IMR-90 (cell line): ENCODE measurements at regions not wholly inside any gene's neighbourhood (a gene's known extent, or its start where the extent isn't known, plus 50 kb on each side); places are given as distances from the start of the nearest gene placed in this dataset.

Experiments used
- ATAC-seq: fragments of 200-7000 bp; cut with Tn5 transposase; 2 replicates; pipeline ENCODE4 v1.9.1; 2020; ENCODE audit warnings: low read depth, mild to moderate bottlenecking, moderate library complexity
- BruUV-seq: library from RNA; stranded (reverse); fragments of 400-500 nt; replicated peaks from 2 replicates; lab custom pipeline; 2021; lab: Mats Ljungman, UMichigan
- CTCF ChIA-PET: fragments of 300-600 bp; formaldehyde crosslinking; extraction: SDS; loops from one replicate; lab custom pipeline; 2021; ENCODE audit warnings: antibody characterized with exemption; lab: Yijun Ruan, JAX
- POLR2A ChIA-PET: fragments of 300-600 bp; sonication (Branson Sonifier 250); formaldehyde crosslinking; loops from one replicate; lab custom pipeline; 2022; ENCODE audit warnings: antibody characterized with exemption; ENCODE audit not compliant: unreplicated experiment; lab: Charles Lee
- DNase-seq: peaks from one replicate; pipeline ENCODE4 v3.0.0; 2013
- H2AFZ ChIP-seq: replicated peaks from 2 replicates; pipeline ENCODE3; 2013; ENCODE audit warnings: low read length, mild to moderate bottlenecking; ENCODE audit not compliant: poor library complexity
- H2AK5ac ChIP-seq: 2 replicates; pipeline ENCODE4 v1.6.1; 2013; ENCODE audit warnings: low read depth, low read length, inconsistent platforms
- H2AK9ac ChIP-seq: replicated peaks from 2 replicates; pipeline ENCODE3; 2013; ENCODE audit warnings: mild to moderate bottlenecking, low read depth, low read length, moderate library complexity; ENCODE audit not compliant: poor library complexity
- H2BK120ac ChIP-seq: 2 replicates; pipeline ENCODE4 v1.6.1; 2013; ENCODE audit warnings: low read depth, low read length, inconsistent platforms
- H2BK15ac ChIP-seq: 3 replicates; pipeline ENCODE4 v1.6.1; 2013; ENCODE audit warnings: low read depth, low read length, inconsistent platforms
- H2BK20ac ChIP-seq: 2 replicates; pipeline ENCODE4 v1.6.1; 2013; ENCODE audit warnings: low read depth, mild to moderate bottlenecking, inconsistent platforms, low read length, moderate library complexity
- H2BK5ac ChIP-seq: 2 replicates; pipeline ENCODE4 v1.6.1; 2013; ENCODE audit warnings: mild to moderate bottlenecking, low read depth, low read length, inconsistent platforms; ENCODE audit not compliant: poor library complexity, severe bottlenecking
- H3K14ac ChIP-seq: replicated peaks from 2 replicates; pipeline ENCODE4 v1.6.1; 2013; ENCODE audit warnings: low read depth, low read length, inconsistent platforms
- H3K18ac ChIP-seq: 2 replicates; pipeline ENCODE4 v1.6.1; 2013; ENCODE audit warnings: low read depth, low read length, control low read depth
- H3K23ac ChIP-seq: 2 replicates; pipeline ENCODE4 v1.6.1; 2013; ENCODE audit warnings: low read depth, low read length, inconsistent platforms
- H3K27ac ChIP-seq: 2 replicates; pipeline ENCODE4 v1.5.1; 2013; ENCODE audit warnings: mild to moderate bottlenecking, control low read depth, low read length; ENCODE audit not compliant: insufficient read depth
- H3K27me3 ChIP-seq: 2 replicates; pipeline ENCODE4 v1.6.1; 2013; ENCODE audit warnings: low read length; ENCODE audit not compliant: control insufficient read depth, insufficient read depth
- H3K36me3 ChIP-seq: 2 replicates; pipeline ENCODE4 v1.6.1; 2013; ENCODE audit warnings: low read length, mixed read lengths; ENCODE audit not compliant: control insufficient read depth, insufficient read depth
- H3K4ac ChIP-seq: 2 replicates; pipeline ENCODE4 v1.6.1; 2013; ENCODE audit warnings: low read depth, low read length, inconsistent platforms
- H3K4me1 ChIP-seq: 2 replicates; pipeline ENCODE4 v1.6.1; 2013; ENCODE audit warnings: low read length, mixed read lengths; ENCODE audit not compliant: control insufficient read depth, insufficient read depth
- H3K4me2 ChIP-seq: 2 replicates; pipeline ENCODE4 v1.6.1; 2013; ENCODE audit warnings: low read depth, mild to moderate bottlenecking, control low read depth, low read length, moderate library complexity
- H3K4me3 ChIP-seq: 2 replicates; pipeline ENCODE4 v1.5.1; 2013; ENCODE audit warnings: low read depth, mild to moderate bottlenecking, control low read depth, low read length, moderate library complexity; ENCODE audit not compliant: insufficient read depth
- H3K56ac ChIP-seq: 2 replicates; pipeline ENCODE4 v1.6.1; 2013; ENCODE audit warnings: low read length, inconsistent platforms; ENCODE audit not compliant: insufficient read depth; ENCODE audit errors: extremely low read depth
- H3K79me1 ChIP-seq, 2 experiments: 2 replicates each; pipeline ENCODE4 v1.6.1; 2013; ENCODE audit warnings: low read length in 2 of 2, inconsistent platforms in 1 of 2, low read depth in 1 of 2
- H3K9ac ChIP-seq: 2 replicates; pipeline ENCODE4 v1.6.1; 2013; ENCODE audit warnings: low read depth, low read length, control low read depth
- H3K9me1 ChIP-seq: 2 replicates; pipeline ENCODE4 v1.6.1; 2013; ENCODE audit warnings: low read length, inconsistent platforms; ENCODE audit not compliant: insufficient read depth
- H3K9me3 ChIP-seq: 2 replicates; pipeline ENCODE4 v1.6.1; 2013; ENCODE audit warnings: low read length; ENCODE audit not compliant: control insufficient read depth, insufficient read depth
- H4K20me1 ChIP-seq: 2 replicates; pipeline ENCODE4 v1.6.1; 2013; ENCODE audit warnings: low read length, inconsistent platforms; ENCODE audit not compliant: insufficient read depth
- H4K5ac ChIP-seq: 2 replicates; pipeline ENCODE4 v1.6.1; 2013; ENCODE audit warnings: mild to moderate bottlenecking, low read depth, low read length, control low read depth
- H4K8ac ChIP-seq, 2 experiments: 2 replicates each; pipeline ENCODE4 v1.6.1; 2013; ENCODE audit warnings: low read depth in 2 of 2, low read length in 2 of 2, control low read depth in 1 of 2, inconsistent platforms in 1 of 2
- H4K91ac ChIP-seq: 2 replicates; pipeline ENCODE4 v1.6.1; 2013; ENCODE audit warnings: low read depth, low read length, inconsistent platforms; ENCODE audit not compliant: insufficient read depth
- BHLHE40 ChIP-seq: fragments of 150-350 bp; IDR thresholded peaks from 2 replicates; pipeline ENCODE4 v1.6.1; 2016; ENCODE audit warnings: mild to moderate bottlenecking, low read depth, low read length
- CTCF ChIP-seq: conservative IDR thresholded peaks from 2 replicates; pipeline ENCODE4 v1.5.1; 2012; ENCODE audit warnings: mild to moderate bottlenecking, low read depth, low read length, improper control_type of control experiment
- FOS ChIP-seq: fragments of 150-350 bp; IDR thresholded peaks from 2 replicates; pipeline ENCODE4 v1.6.1; 2016; ENCODE audit warnings: low read depth, low read length
- POLR2A ChIP-seq: IDR thresholded peaks from 2 replicates; pipeline ENCODE4 v1.6.1; 2012; ENCODE audit warnings: mild to moderate bottlenecking, low read depth, low read length
- RCOR1 ChIP-seq: IDR thresholded peaks from 2 replicates; pipeline ENCODE4 v1.6.1; 2012; ENCODE audit warnings: mild to moderate bottlenecking, low read length, improper control_type of control experiment; ENCODE audit not compliant: insufficient replicate concordance
- SMC3 ChIP-seq: fragments of 150-350 bp; IDR thresholded peaks from 2 replicates; pipeline ENCODE4 v1.6.1; 2016; ENCODE audit warnings: low read depth, mild to moderate bottlenecking, antibody characterized with exemption, low read length, moderate library complexity
- USF2 ChIP-seq: fragments of 150-350 bp; IDR thresholded peaks from 2 replicates; pipeline ENCODE4 v1.6.1; 2017; ENCODE audit warnings: mild to moderate bottlenecking, antibody characterized with exemption, low read length, low read depth
- WGBS, 2 experiments: methylation state at CpG; one replicate each; pipeline versions ENCODE4 v1.1.5 to v1.1.7; 2013; ENCODE audit warnings: missing lambda C conversion rate in 2 of 2; ENCODE audit not compliant: insufficient read length in 1 of 2; ENCODE audit errors: extremely low coverage in 2 of 2; 5-methylcytosine and 5-hydroxymethylcytosine counted together
- dilution Hi-C: fragments of 300-500 bp; cut with HindIII; formaldehyde crosslinking; loops from one replicate; pipeline ENCODE4 v1.14.3; 2018; ENCODE audit warnings: low sequenced_read_pairs; ENCODE audit not compliant: unreplicated experiment
- in situ Hi-C: fragments of 300-500 bp; cut with MboI; formaldehyde crosslinking; loops from 3 replicates; pipeline ENCODE4 v1.14.3; 2019; ENCODE audit warnings: low sequenced_read_pairs, inconsistent platforms, mixed read lengths
- intact Hi-C: fragments of 100-400 bp; cut with micrococcal nuclease; formaldehyde crosslinking; loops from 2 replicates; pipeline ENCODE4 v1.10.0; 2022

GRCh38 chr9:90022474-90022873 lies 417.7 kb downstream of the GADD45G start:
- dilution Hi-C loops = no loop called here
- TF ChIP-seq BHLHE40 (no peak), USF2 (no peak), CTCF (no peak), POLR2A (no peak), RCOR1 (no peak), FOS (no peak), SMC3 (no peak)
- Histone ChIP-seq H3K9ac (no peak overlapping the region), H4K91ac (no peak overlapping the region), H2BK5ac (no peak overlapping the region), H3K18ac (no peak overlapping the region), H2BK20ac (no peak overlapping the region), H3K79me1 (no peaks in the 10 kb centered on the region), H2AFZ (no peak overlapping the region), H3K4me2 (no peak overlapping the region), H3K4me1 (no peaks in the 10 kb centered on the region), H2BK120ac (no peak overlapping the region), H3K36me3 (no peaks in the 10 kb centered on the region), H3K27me3 (no peaks in the 10 kb centered on the region; the same call in 1 of the 2 replicates), H3K9me1 (no peaks in the 10 kb centered on the region), H3K56ac (no peak overlapping the region), H3K4ac (no peak overlapping the region), H2AK5ac (no peak overlapping the region), H3K27ac (no peak overlapping the region), H3K4me3 (no peak overlapping the region), H2AK9ac (no peak overlapping the region), H2BK15ac (no peak overlapping the region), H4K5ac (no peak overlapping the region), H3K14ac (no peak overlapping the region), H3K9me3 (no peaks in the 10 kb centered on the region), H4K8ac (no peak overlapping the region), H3K23ac (no peak overlapping the region), H4K20me1 (no peaks in the 10 kb centered on the region)
- in situ Hi-C loops = no loop called here
- DNase-seq (no peak), ATAC-seq (no peak)
- no CpG with 5 or more reads among the region's 3 CpGs for WGBS, 2 experiments
- intact Hi-C loops = no loop called here
- ChIA-PET POLR2A (no interaction called here), CTCF (no interaction called here)
- no TSS peak for BruUV-seq
